ENCODE measurements at regions not wholly inside any gene's neighbourhood (a gene's known extent, or its start where the extent isn't known, plus 50 kb on each side); places are given as distances from the start of the nearest gene placed in this dataset.

- Mint-ChIP-seq H3K27ac (no peak overlapping the region), H3K36me3 (ENCODE audit: low read depth) (no peaks in the 10 kb centered on the region), H3K4me3 (no peak overlapping the region), H3K27me3 (ENCODE audit: low read depth) (no peaks in the 10 kb centered on the region), H3K4me1 (peaks cover 12% of the 10 kb centered on the region), H3K9me3 (no peaks in the 10 kb centered on the region)
- no peak for TF ChIP-seq CTCF (IDR thresholded peaks at IDR 0.05; ENCODE audit: unreplicated experiment in 3 of 3)
These were observed 68.4 kb upstream of the FLRT2 start for GRCh38 chr14:85461432-85462133.

GRCh38 chr14:85463512-85463911 lies 66.4 kb upstream of the FLRT2 start:
- H3K4me1 Mint-ChIP-seq: peaks cover 12% of the 10 kb centered on the region
- H3K27ac Mint-ChIP-seq: no peak overlapping the region
- H3K4me3 Mint-ChIP-seq: no peak overlapping the region

GRCh38 chr14:85464135-85464895 lies 65.6 kb upstream of the FLRT2 start:
- Mint-ChIP-seq H3K4me1 (peaks cover 17% of the 10 kb centered on the region), H3K27ac (peak overlapping the region in 1 of 3 experiments; percentile 16), H3K4me3 (no peak overlapping the region), H3K9me3 (no peaks in the 10 kb centered on the region), H3K36me3 (ENCODE audit: low read depth) (no peaks in the 10 kb centered on the region), H3K27me3 (ENCODE audit: low read depth) (no peaks in the 10 kb centered on the region)
- no peak for TF ChIP-seq CTCF (IDR thresholded peaks at IDR 0.05; ENCODE audit: unreplicated experiment in 3 of 3)

More at GRCh38 chr14:85463512-85463911, 66.4 kb upstream of the FLRT2 start:
- Mint-ChIP-seq H3K9me3 (no peaks in the 10 kb centered on the region), H3K36me3 (ENCODE audit: low read depth) (no peaks in the 10 kb centered on the region), H3K27me3 (ENCODE audit: low read depth) (no peaks in the 10 kb centered on the region)
- no peak for TF ChIP-seq CTCF (IDR thresholded peaks at IDR 0.05; ENCODE audit: unreplicated experiment in 3 of 3)

- Mint-ChIP-seq H3K36me3 (ENCODE audit: low read depth) (no peaks in the 10 kb centered on the region), H3K4me1 (peaks cover 25% of the 10 kb centered on the region), H3K9me3 (no peaks in the 10 kb centered on the region), H3K27ac (no peak overlapping the region), H3K4me3 (no peak overlapping the region), H3K27me3 (ENCODE audit: low read depth) (no peaks in the 10 kb centered on the region)
- no peak for TF ChIP-seq CTCF (IDR thresholded peaks at IDR 0.05; ENCODE audit: unreplicated experiment in 3 of 3)
These were observed 63.3 kb upstream of the FLRT2 start for GRCh38 chr14:85466678-85467077.

- Mint-ChIP-seq H3K4me3 (no peak overlapping the region), H3K36me3 (ENCODE audit: low read depth) (no peaks in the 10 kb centered on the region), H3K4me1 (peaks cover 31% of the 10 kb centered on the region), H3K9me3 (no peaks in the 10 kb centered on the region), H3K27me3 (ENCODE audit: low read depth) (no peaks in the 10 kb centered on the region), H3K27ac (no peak overlapping the region)
- TF ChIP-seq CTCF (IDR thresholded peaks at IDR 0.05; ENCODE audit: unreplicated experiment in 3 of 3): no peak
These were observed 61.1 kb upstream of the FLRT2 start for GRCh38 chr14:85468816-85469215.
